Body of pancreas (tissue), 4 donors: ENCODE measurements at regions not wholly inside any gene's neighbourhood (a gene's known extent, or its start where the extent isn't known, plus 50 kb on each side); places are given as distances from the start of the nearest gene placed in this dataset.

Experiments
- ATAC-seq: fragments of 150-250 bp; one replicate; pipeline ENCODE4 v1.9.1; 2016
- DNase-seq, 4 donors: peaks; one replicate each; pipeline ENCODE4 v3.0.0-alpha.2; 2019
- H3K27ac ChIP-seq, 4 donors: fragments of 200-600 bp; sonication (generic); 1 replicate in 3 of 4; 2 replicates in 1 of 4; pipeline versions ENCODE4 v1.5.1 to v1.6.1; 2016 to 2019; ENCODE audit warnings: mild to moderate bottlenecking in 1 of 4, mixed read lengths in 1 of 4, moderate library complexity in 1 of 4
- H3K27me3 ChIP-seq, 2 donors: fragments of 200-600 bp; sonication (generic); one replicate each; pipeline ENCODE4 v1.6.0; 2016; ENCODE audit warnings: mild to moderate bottlenecking in 1 of 2
- H3K36me3 ChIP-seq, 2 donors: fragments of 200-600 bp; sonication (generic); replicated peaks in 1 of 2; 2 replicates each; pipeline ENCODE4 v1.5.1; 2016; ENCODE audit warnings: low read depth in 2 of 2; ENCODE audit not compliant: insufficient read depth in 1 of 2
- H3K4me1 ChIP-seq: fragments of 200-600 bp; sonication (generic); one replicate; pipeline ENCODE4 v1.6.0; 2016
- H3K4me3 ChIP-seq, 2 donors: fragments of 200-600 bp; sonication (generic); 1 replicate in 1 of 2; 2 replicates in 1 of 2; pipeline ENCODE4 v1.5.1; 2016 to 2019
- H3K9me3 ChIP-seq, 3 donors: fragments of 200-600 bp; sonication (generic); 1 replicate in 2 of 3; 2 replicates in 1 of 3; pipeline ENCODE4 v1.5.1; 2016
- CTCF ChIP-seq, 7 experiments: fragments of 450-650 bp in 4 of 7; fragments of 200-600 bp in 3 of 7; sonication (generic) in 3 of 7; IDR thresholded peaks; one replicate each; pipeline ENCODE4 v1.5.1; 2016 to 2019; ENCODE audit warnings: antibody characterized with exemption in 7 of 7
- POLR2A ChIP-seq, 3 donors: fragments of 450-650 bp; IDR thresholded peaks; one replicate each; pipeline ENCODE4 v1.6.1; 2016; ENCODE audit warnings: antibody characterized with exemption in 3 of 3, mild to moderate bottlenecking in 2 of 3
- WGBS, 2 donors: methylation state at CpG; one replicate each; pipeline ENCODE4 v1.1.5; 2017; 5-methylcytosine and 5-hydroxymethylcytosine counted together
- intact Hi-C: fragments of 100-400 bp; cut with DNase I; formaldehyde crosslinking; loops from one replicate; pipeline ENCODE4 v1.15.1; 2023

GRCh38 chr18:7452331-7452730, 114.8 kb upstream of the PTPRM start:
- peak in 6 of 7 experiments; percentile 50 to 56 (median 54) for TF ChIP-seq CTCF (IDR thresholded peaks at IDR 0.05)
- no peak for TF ChIP-seq POLR2A (IDR thresholded peaks at IDR 0.05)
- DNase-seq (peak; percentile 15 to 42 (median 33)), ATAC-seq (peak; percentile 62)
- Histone ChIP-seq H3K27me3 (no peaks in the 10 kb centered on the region), H3K4me1 (no peaks in the 10 kb centered on the region), H3K36me3 (no peaks in the 10 kb centered on the region), H3K27ac (no peak overlapping the region), H3K4me3 (no peak overlapping the region), H3K9me3 (no peaks in the 10 kb centered on the region)
- intact Hi-C loops, result no loop called here
- WGBS, 2 donors, result 12 to 20% methylated on average over 6 of the region's 6 CpGs

- no peaks in the 10 kb centered on the region for H3K4me1 ChIP-seq
- no peak for DNase-seq
- H3K27ac ChIP-seq, result no peak overlapping the region
- TF ChIP-seq CTCF (IDR thresholded peaks at IDR 0.05) (no peak), POLR2A (IDR thresholded peaks at IDR 0.05) (no peak)
- no peak overlapping the region for H3K4me3 ChIP-seq
- ATAC-seq, result no peak
- H3K9me3 ChIP-seq, result no peaks in the 10 kb centered on the region
- 69 to 76% methylated on average over 5 to 6 of the region's 6 CpGs for WGBS, 2 donors
- intact Hi-C loops, result no loop called here
- H3K36me3 ChIP-seq, result no peaks in the 10 kb centered on the region
- no peaks in the 10 kb centered on the region for H3K27me3 ChIP-seq
Measured at GRCh38 chr18:7454429-7454828, 112.7 kb upstream of the PTPRM start.

- no peak overlapping the region for H3K4me3 ChIP-seq
- 81 to 83% methylated on average over 8 of the region's 8 CpGs for WGBS, 2 donors
- no peak for DNase-seq
- H3K27ac ChIP-seq, result no peak overlapping the region
- no peaks in the 10 kb centered on the region for H3K27me3 ChIP-seq
- H3K4me1 ChIP-seq, result no peaks in the 10 kb centered on the region
- no peaks in the 10 kb centered on the region for H3K36me3 ChIP-seq
- H3K9me3 ChIP-seq, result no peaks in the 10 kb centered on the region
- TF ChIP-seq CTCF (IDR thresholded peaks at IDR 0.05) (no peak), POLR2A (IDR thresholded peaks at IDR 0.05) (no peak)
- intact Hi-C loops, result no loop called here
- ATAC-seq, result no peak
Measured at GRCh38 chr18:7456376-7456775, 110.7 kb upstream of the PTPRM start.

GRCh38 chr18:7457262-7457661, 109.9 kb upstream of the PTPRM start:
- H3K36me3 ChIP-seq, result no peaks in the 10 kb centered on the region
- no peaks in the 10 kb centered on the region for H3K4me1 ChIP-seq
- no peak overlapping the region for H3K4me3 ChIP-seq
- intact Hi-C loops, result no loop called here
- WGBS, 2 donors, result 80 to 87% methylated on average over 6 of the region's 6 CpGs
- DNase-seq (no peak), ATAC-seq (no peak)
- no peaks in the 10 kb centered on the region for H3K27me3 ChIP-seq
- H3K9me3 ChIP-seq, result no peaks in the 10 kb centered on the region
- no peak overlapping the region for H3K27ac ChIP-seq
- no peak for TF ChIP-seq CTCF (IDR thresholded peaks at IDR 0.05)
- TF ChIP-seq POLR2A (IDR thresholded peaks at IDR 0.05), result no peak

GRCh38 chr18:7458884-7459283, 108.2 kb upstream of the PTPRM start:
- H3K4me1 ChIP-seq, result no peaks in the 10 kb centered on the region
- no peaks in the 10 kb centered on the region for H3K36me3 ChIP-seq
- no peaks in the 10 kb centered on the region for H3K27me3 ChIP-seq
- intact Hi-C loops, result no loop called here
- 70 to 83% methylated on average over 1 of the region's 1 CpG for WGBS, 2 donors
- H3K27ac ChIP-seq, result no peak overlapping the region
- H3K9me3 ChIP-seq, result no peaks in the 10 kb centered on the region
- no peak overlapping the region for H3K4me3 ChIP-seq
- ATAC-seq (no peak), DNase-seq (no peak)
- TF ChIP-seq POLR2A (IDR thresholded peaks at IDR 0.05) (no peak), CTCF (IDR thresholded peaks at IDR 0.05) (no peak)
